ENCODE measurements at regions not wholly inside any gene's neighbourhood (a gene's known extent, or its start where the extent isn't known, plus 50 kb on each side); places are given as distances from the start of the nearest gene placed in this dataset.

DNA sequence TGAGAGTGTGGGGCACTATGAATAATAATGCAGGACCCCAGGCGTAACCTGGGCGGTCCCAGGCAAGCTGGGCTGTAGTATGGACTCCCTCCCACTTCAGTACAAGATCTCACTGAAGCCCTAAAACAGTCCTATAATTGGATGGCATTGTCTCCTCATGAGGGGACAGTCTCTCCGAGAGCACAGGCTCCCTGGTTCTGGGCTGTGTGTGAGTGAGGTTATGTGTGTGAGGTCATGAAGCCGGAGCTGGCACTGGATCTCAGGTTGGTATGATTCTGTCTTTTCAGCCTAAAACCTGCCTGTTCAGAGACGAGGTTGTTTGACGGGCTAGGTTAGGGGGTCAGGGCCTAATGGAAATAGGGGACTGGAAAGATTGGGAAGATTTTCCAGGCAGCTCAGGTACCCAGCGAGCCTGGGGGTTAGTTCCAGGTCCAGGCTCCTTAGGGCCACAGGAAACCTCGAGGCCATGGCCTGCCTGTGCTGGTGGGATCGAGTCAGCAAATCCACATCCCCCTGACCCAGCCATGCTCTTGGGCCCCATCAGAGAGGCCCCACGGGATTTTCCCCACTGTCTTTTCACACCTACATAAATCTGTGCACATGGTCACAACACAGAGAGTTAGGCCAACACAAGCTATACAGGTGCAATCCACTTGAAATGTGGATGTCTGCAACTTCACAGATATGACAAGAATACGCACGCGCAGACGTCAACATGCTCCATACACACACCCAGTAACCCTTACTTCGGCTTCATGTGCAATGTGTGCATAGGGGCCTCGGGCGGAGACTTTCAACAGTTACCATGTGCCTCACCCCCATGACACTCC is 94.8 kb downstream of the INHBB start:
- Histone ChIP-seq H3K4me3 (no peak overlapping the region), H3K9me3 (no peaks in the 10 kb centered on the region), H3K36me3 (no peaks in the 10 kb centered on the region), H3K27ac (no peak overlapping the region), H3K27me3 (no peaks in the 10 kb centered on the region), H3K4me1 (peaks cover 0 to 11% (median 5%) of the 10 kb centered on the region in 4 donors)
- no peak for TF ChIP-seq POLR2A (IDR thresholded peaks at IDR 0.05)
- TF ChIP-seq, protein P1, sequence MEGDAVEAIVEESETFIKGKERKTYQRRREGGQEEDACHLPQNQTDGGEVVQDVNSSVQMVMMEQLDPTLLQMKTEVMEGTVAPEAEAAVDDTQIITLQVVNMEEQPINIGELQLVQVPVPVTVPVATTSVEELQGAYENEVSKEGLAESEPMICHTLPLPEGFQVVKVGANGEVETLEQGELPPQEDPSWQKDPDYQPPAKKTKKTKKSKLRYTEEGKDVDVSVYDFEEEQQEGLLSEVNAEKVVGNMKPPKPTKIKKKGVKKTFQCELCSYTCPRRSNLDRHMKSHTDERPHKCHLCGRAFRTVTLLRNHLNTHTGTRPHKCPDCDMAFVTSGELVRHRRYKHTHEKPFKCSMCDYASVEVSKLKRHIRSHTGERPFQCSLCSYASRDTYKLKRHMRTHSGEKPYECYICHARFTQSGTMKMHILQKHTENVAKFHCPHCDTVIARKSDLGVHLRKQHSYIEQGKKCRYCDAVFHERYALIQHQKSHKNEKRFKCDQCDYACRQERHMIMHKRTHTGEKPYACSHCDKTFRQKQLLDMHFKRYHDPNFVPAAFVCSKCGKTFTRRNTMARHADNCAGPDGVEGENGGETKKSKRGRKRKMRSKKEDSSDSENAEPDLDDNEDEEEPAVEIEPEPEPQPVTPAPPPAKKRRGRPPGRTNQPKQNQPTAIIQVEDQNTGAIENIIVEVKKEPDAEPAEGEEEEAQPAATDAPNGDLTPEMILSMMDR (IDR thresholded peaks at IDR 0.05) = no peak
- ATAC-seq (no peak), DNase-seq (no peak)
- 89% methylated on average over 10 of the region's 17 CpGs for WGBS (ENCODE audit: insufficient coverage, low coverage, low lambda C conversion rate, missing lambda C conversion rate)
- intact Hi-C loops (cut with DNase I) = no loop called here

DNA sequence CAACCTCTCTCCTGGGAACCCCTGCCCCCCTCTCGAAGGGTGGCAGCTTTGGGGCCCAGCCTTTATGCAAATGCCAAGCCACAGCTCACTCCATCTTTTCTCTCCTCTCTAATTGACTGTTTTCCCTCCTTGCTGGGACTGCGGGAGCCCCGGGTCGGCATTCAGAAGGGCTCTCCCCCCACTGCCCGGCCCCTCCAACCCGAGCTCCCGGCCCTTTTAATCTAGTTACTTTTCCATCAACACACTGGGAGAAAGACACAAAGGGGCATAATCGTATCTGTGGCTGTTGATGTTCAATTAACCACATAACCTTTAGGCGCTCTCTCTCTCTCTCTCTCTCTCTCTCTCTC is 95.4 kb downstream of the INHBB start:
- Histone ChIP-seq H3K36me3 (no peaks in the 10 kb centered on the region), H3K4me1 (peaks cover 0 to 11% (median 5%) of the 10 kb centered on the region in 4 donors), H3K27me3 (no peaks in the 10 kb centered on the region), H3K4me3 (no peak overlapping the region), H3K27ac (no peak overlapping the region), H3K9me3 (no peaks in the 10 kb centered on the region)
- no peak for ATAC-seq
- TF ChIP-seq, protein P1 (IDR thresholded peaks at IDR 0.05) = no peak
- TF ChIP-seq POLR2A (IDR thresholded peaks at IDR 0.05) = no peak
- DNase-seq = no peak
- intact Hi-C loops (cut with DNase I) = no loop called here
- 76% methylated on average over 8 of the region's 9 CpGs for WGBS (ENCODE audit: insufficient coverage, low coverage, low lambda C conversion rate, missing lambda C conversion rate)

DNA sequence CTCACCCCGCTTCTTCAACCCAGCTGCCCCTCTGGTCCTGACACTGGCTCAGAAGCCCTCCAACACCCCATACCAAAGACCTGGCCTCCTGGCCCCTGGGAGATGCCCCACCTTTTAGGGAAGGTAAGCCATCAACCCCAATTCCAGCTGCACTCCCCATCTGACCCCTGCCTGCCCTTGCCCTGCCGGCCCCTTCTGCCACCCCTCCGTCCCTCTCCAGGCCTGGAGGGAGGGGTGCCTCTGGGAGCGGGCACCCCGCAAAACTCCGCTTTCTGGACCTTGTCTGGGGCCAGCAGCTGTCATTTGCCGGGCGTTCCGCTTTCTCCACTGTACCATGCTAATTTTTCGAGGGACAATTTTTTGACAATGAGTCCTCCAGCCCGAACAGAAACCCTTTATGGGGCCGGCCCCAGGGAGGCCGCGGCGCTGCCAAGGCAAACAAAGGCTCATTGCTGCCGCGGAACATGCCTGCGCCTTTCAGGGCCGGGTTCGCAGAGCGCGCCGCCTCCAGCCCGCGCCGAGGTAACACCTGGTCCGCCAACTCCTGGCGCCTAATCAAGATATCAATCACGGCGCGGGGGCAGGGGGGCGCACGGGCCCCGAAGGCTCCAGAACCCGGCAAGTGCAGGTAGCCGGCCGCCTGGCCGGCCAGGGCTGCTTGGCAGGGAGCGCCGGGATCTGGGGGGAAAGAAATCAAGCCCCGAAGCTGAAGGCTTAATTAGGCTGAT is 96.0 kb downstream of the INHBB start:
- Histone ChIP-seq H3K4me3 (peak overlapping the region; percentile 18 to 39 (median 29)), H3K4me1 (peaks cover 0 to 11% (median 5%) of the 10 kb centered on the region in 4 donors), H3K36me3 (no peaks in the 10 kb centered on the region), H3K9me3 (no peaks in the 10 kb centered on the region), H3K27me3 (no peaks in the 10 kb centered on the region), H3K27ac (peak overlapping the region in 1 of 3 donors; percentile 21)
- peak; percentile 78 to 86 (median 82) for ATAC-seq
- 8% methylated on average over 23 of the region's 41 CpGs for WGBS (ENCODE audit: insufficient coverage, low coverage, low lambda C conversion rate, missing lambda C conversion rate)
- no peak for TF ChIP-seq POLR2A (IDR thresholded peaks at IDR 0.05)
- TF ChIP-seq, protein P1 (IDR thresholded peaks at IDR 0.05) = no peak
- DNase-seq = peak; percentile 76 to 79 (median 76)
- intact Hi-C loops (cut with DNase I) = no loop called here

DNA sequence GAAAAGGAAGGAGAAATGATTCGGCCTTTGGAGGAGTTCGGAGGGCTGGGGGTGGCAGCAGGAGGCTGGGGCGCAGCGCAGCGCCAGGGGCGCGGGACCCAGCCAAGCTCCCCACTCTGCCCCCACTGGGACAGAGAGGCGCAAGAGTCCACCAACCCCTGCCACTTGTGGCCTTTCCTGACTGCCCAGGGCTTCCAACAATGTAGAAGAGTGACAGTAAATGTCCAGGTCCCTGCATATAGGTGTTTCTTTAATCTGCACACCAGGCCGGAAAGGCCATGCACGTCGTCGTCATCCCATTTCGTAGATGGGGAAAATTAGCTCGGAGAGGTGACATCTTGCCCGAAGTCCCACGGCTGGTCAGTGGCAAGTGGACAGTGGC is 96.6 kb downstream of the INHBB start:
- 3% methylated on average over 7 of the region's 16 CpGs for WGBS (ENCODE audit: insufficient coverage, low coverage, low lambda C conversion rate, missing lambda C conversion rate)
- peak overlapping the region; percentile 18 to 39 (median 29) for H3K4me3 ChIP-seq
- intact Hi-C loops (cut with DNase I) = no loop called here
- H3K4me1 ChIP-seq = peaks cover 0 to 11% (median 5%) of the 10 kb centered on the region in 4 donors
- H3K9me3 ChIP-seq = no peaks in the 10 kb centered on the region
- H3K27me3 ChIP-seq = no peaks in the 10 kb centered on the region
- ATAC-seq (peak; percentile 2 to 29 (median 18)), DNase-seq (no peak)
- H3K27ac ChIP-seq = peak overlapping the region in 1 of 3 donors; percentile 21
- no peaks in the 10 kb centered on the region for H3K36me3 ChIP-seq
- no peak for TF ChIP-seq POLR2A (IDR thresholded peaks at IDR 0.05)
- TF ChIP-seq, protein P1 (IDR thresholded peaks at IDR 0.05) = no peak
